ENCODE measurements at regions not wholly inside any gene's neighbourhood (a gene's known extent, or its start where the extent isn't known, plus 50 kb on each side); places are given as distances from the start of the nearest gene placed in this dataset.

- no peak for TF ChIP-seq PKNOX1 (IDR thresholded peaks at IDR 0.05)
- TF ChIP-seq HDGF (IDR thresholded peaks at IDR 0.05; ENCODE audit: borderline replicate concordance), result no peak
- TF ChIP-seq FOXM1 (IDR thresholded peaks at IDR 0.05; ENCODE audit: borderline replicate concordance), result no peak
- no peak for TF ChIP-seq LEF1 (IDR thresholded peaks at IDR 0.05; ENCODE audit: borderline replicate concordance)
- no peak for TF ChIP-seq FOXA1 (IDR thresholded peaks at IDR 0.05)
- TF ChIP-seq ARNT (IDR thresholded peaks at IDR 0.05), result no peak
- no peak for TF ChIP-seq SP1 (IDR thresholded peaks at IDR 0.05)
These were observed 472.5 kb downstream of the EPM2A start for GRCh38 chr6:145262771-145263170.
